ENCODE measurements at regions not wholly inside any gene's neighbourhood (a gene's known extent, or its start where the extent isn't known, plus 50 kb on each side); places are given as distances from the start of the nearest gene placed in this dataset.
"Not testable (repeated sequence)": the region's sequence is repeated elsewhere in the genome, so short reads cannot be mapped to it uniquely, and the experiment has no call there.

GRCh38 chr12:60227916-60228315 is 632.1 kb downstream of the SLC16A7 start:
- H2AFZ ChIP-seq (ENCODE audit: low read length, unreplicated experiment) = no peak overlapping the region
- H3K36me3 ChIP-seq (ENCODE audit: insufficient read depth, low read length) = no peaks in the 10 kb centered on the region
- H3K27ac ChIP-seq (ENCODE audit: low read depth, low read length) = no peak overlapping the region
- no peak overlapping the region for H3K4me3 ChIP-seq (ENCODE audit: low read depth, low read length)
- H3K27me3 ChIP-seq (ENCODE audit: insufficient read depth, low read length) = no peaks in the 10 kb centered on the region
- no peaks in the 10 kb centered on the region for H3K79me2 ChIP-seq (ENCODE audit: control insufficient read depth, insufficient read depth, low read length, unreplicated experiment)
- H3K4me1 ChIP-seq (ENCODE audit: control insufficient read depth, insufficient read depth, low read length, unreplicated experiment) = no peaks in the 10 kb centered on the region

- Histone ChIP-seq H3K79me2 (ENCODE audit: control insufficient read depth, insufficient read depth, low read length, unreplicated experiment) (no peaks in the 10 kb centered on the region), H2AFZ (ENCODE audit: low read length, unreplicated experiment) (no peak overlapping the region), H3K36me3 (ENCODE audit: insufficient read depth, low read length) (no peaks in the 10 kb centered on the region), H3K4me3 (ENCODE audit: low read depth, low read length) (no peak overlapping the region), H3K27me3 (ENCODE audit: insufficient read depth, low read length) (no peaks in the 10 kb centered on the region), H3K27ac (ENCODE audit: low read depth, low read length) (no peak overlapping the region), H3K4me1 (ENCODE audit: control insufficient read depth, insufficient read depth, low read length, unreplicated experiment) (no peaks in the 10 kb centered on the region)
These were observed 634.2 kb downstream of the SLC16A7 start for GRCh38 chr12:60230056-60230455.

- Histone ChIP-seq H2AFZ (ENCODE audit: low read length, unreplicated experiment) (no peak overlapping the region), H3K36me3 (ENCODE audit: insufficient read depth, low read length) (no peaks in the 10 kb centered on the region), H3K27ac (ENCODE audit: low read depth, low read length) (no peak overlapping the region), H3K4me1 (ENCODE audit: control insufficient read depth, insufficient read depth, low read length, unreplicated experiment) (no peaks in the 10 kb centered on the region), H3K4me3 (ENCODE audit: low read depth, low read length) (no peak overlapping the region), H3K79me2 (ENCODE audit: control insufficient read depth, insufficient read depth, low read length, unreplicated experiment) (no peaks in the 10 kb centered on the region), H3K27me3 (ENCODE audit: insufficient read depth, low read length) (no peaks in the 10 kb centered on the region)
These were observed 635.5 kb downstream of the SLC16A7 start for GRCh38 chr12:60231303-60231702.

- no peak overlapping the region for H3K4me3 ChIP-seq (ENCODE audit: low read depth, low read length)
- no peaks in the 10 kb centered on the region for H3K79me2 ChIP-seq (ENCODE audit: control insufficient read depth, insufficient read depth, low read length, unreplicated experiment)
- H2AFZ ChIP-seq (ENCODE audit: low read length, unreplicated experiment) = no peak overlapping the region
- no peak overlapping the region for H3K27ac ChIP-seq (ENCODE audit: low read depth, low read length)
- H3K4me1 ChIP-seq (ENCODE audit: control insufficient read depth, insufficient read depth, low read length, unreplicated experiment) = no peaks in the 10 kb centered on the region
- H3K27me3 ChIP-seq (ENCODE audit: insufficient read depth, low read length) = no peaks in the 10 kb centered on the region
- H3K36me3 ChIP-seq (ENCODE audit: insufficient read depth, low read length) = no peaks in the 10 kb centered on the region
These were observed 636.4 kb downstream of the SLC16A7 start for GRCh38 chr12:60231976-60232907.

- H3K27me3 ChIP-seq (ENCODE audit: insufficient read depth, low read length); H3K4me1 ChIP-seq (ENCODE audit: control insufficient read depth, insufficient read depth, low read length, unreplicated experiment); H3K4me3 ChIP-seq (ENCODE audit: low read depth, low read length); H2AFZ ChIP-seq (ENCODE audit: low read length, unreplicated experiment); H3K79me2 ChIP-seq (ENCODE audit: control insufficient read depth, insufficient read depth, low read length, unreplicated experiment); H3K27ac ChIP-seq (ENCODE audit: low read depth, low read length); H3K36me3 ChIP-seq (ENCODE audit: insufficient read depth, low read length): not testable (repeated sequence)
These were observed 638.9 kb downstream of the SLC16A7 start for GRCh38 chr12:60234611-60235195.

GRCh38 chr12:60235261-60235660 is 639.4 kb downstream of the SLC16A7 start:
- Histone ChIP-seq H3K36me3 (ENCODE audit: insufficient read depth, low read length) (no peaks in the 10 kb centered on the region), H3K27ac (ENCODE audit: low read depth, low read length) (no peak overlapping the region), H3K79me2 (ENCODE audit: control insufficient read depth, insufficient read depth, low read length, unreplicated experiment) (no peaks in the 10 kb centered on the region), H3K4me3 (ENCODE audit: low read depth, low read length) (no peak overlapping the region), H2AFZ (ENCODE audit: low read length, unreplicated experiment) (no peak overlapping the region), H3K4me1 (ENCODE audit: control insufficient read depth, insufficient read depth, low read length, unreplicated experiment) (no peaks in the 10 kb centered on the region), H3K27me3 (ENCODE audit: insufficient read depth, low read length) (no peaks in the 10 kb centered on the region)

- H3K36me3 ChIP-seq (ENCODE audit: insufficient read depth, low read length); H3K79me2 ChIP-seq (ENCODE audit: control insufficient read depth, insufficient read depth, low read length, unreplicated experiment); H3K27me3 ChIP-seq (ENCODE audit: insufficient read depth, low read length); H3K27ac ChIP-seq (ENCODE audit: low read depth, low read length); H3K4me3 ChIP-seq (ENCODE audit: low read depth, low read length); H2AFZ ChIP-seq (ENCODE audit: low read length, unreplicated experiment); H3K4me1 ChIP-seq (ENCODE audit: control insufficient read depth, insufficient read depth, low read length, unreplicated experiment): not testable (repeated sequence)
These were observed 640.6 kb downstream of the SLC16A7 start for GRCh38 chr12:60236416-60236815.

GRCh38 chr12:60240891-60241290 is 645.1 kb downstream of the SLC16A7 start:
- Histone ChIP-seq H3K27me3 (ENCODE audit: insufficient read depth, low read length) (no peaks in the 10 kb centered on the region), H2AFZ (ENCODE audit: low read length, unreplicated experiment) (no peak overlapping the region), H3K36me3 (ENCODE audit: insufficient read depth, low read length) (no peaks in the 10 kb centered on the region), H3K79me2 (ENCODE audit: control insufficient read depth, insufficient read depth, low read length, unreplicated experiment) (no peaks in the 10 kb centered on the region), H3K27ac (ENCODE audit: low read depth, low read length) (no peak overlapping the region), H3K4me1 (ENCODE audit: control insufficient read depth, insufficient read depth, low read length, unreplicated experiment) (no peaks in the 10 kb centered on the region), H3K4me3 (ENCODE audit: low read depth, low read length) (no peak overlapping the region)

- H3K4me3 ChIP-seq (ENCODE audit: low read depth, low read length) = no peak overlapping the region
- H3K27me3 ChIP-seq (ENCODE audit: insufficient read depth, low read length) = no peaks in the 10 kb centered on the region
- H3K79me2 ChIP-seq (ENCODE audit: control insufficient read depth, insufficient read depth, low read length, unreplicated experiment) = no peaks in the 10 kb centered on the region
- no peaks in the 10 kb centered on the region for H3K36me3 ChIP-seq (ENCODE audit: insufficient read depth, low read length)
- H3K27ac ChIP-seq (ENCODE audit: low read depth, low read length) = no peak overlapping the region
- H2AFZ ChIP-seq (ENCODE audit: low read length, unreplicated experiment) = no peak overlapping the region
- H3K4me1 ChIP-seq (ENCODE audit: control insufficient read depth, insufficient read depth, low read length, unreplicated experiment) = peaks cover 4% of the 10 kb centered on the region
These were observed 655.3 kb downstream of the SLC16A7 start for GRCh38 chr12:60251091-60251490.

- Histone ChIP-seq H3K27ac (ENCODE audit: low read depth, low read length) (no peak overlapping the region), H3K79me2 (ENCODE audit: control insufficient read depth, insufficient read depth, low read length, unreplicated experiment) (no peaks in the 10 kb centered on the region), H3K4me1 (ENCODE audit: control insufficient read depth, insufficient read depth, low read length, unreplicated experiment) (peaks cover 18% of the 10 kb centered on the region), H2AFZ (ENCODE audit: low read length, unreplicated experiment) (no peak overlapping the region), H3K27me3 (ENCODE audit: insufficient read depth, low read length) (no peaks in the 10 kb centered on the region), H3K36me3 (ENCODE audit: insufficient read depth, low read length) (no peaks in the 10 kb centered on the region), H3K4me3 (ENCODE audit: low read depth, low read length) (no peak overlapping the region)
These were observed 656.7 kb downstream of the SLC16A7 start for GRCh38 chr12:60252359-60253096.
